HG02981 (cell line): ENCODE measurements at regions not wholly inside any gene's neighbourhood (a gene's known extent, or its start where the extent isn't known, plus 50 kb on each side); places are given as distances from the start of the nearest gene placed in this dataset.
"Not testable (repeated sequence)": the region's sequence is repeated elsewhere in the genome, so short reads cannot be mapped to it uniquely, and the experiment has no call there.

ENCODE experiments used
- ATAC-seq: cut with Tn5 transposase; IDR thresholded peaks from one replicate; pipeline ENCODE4 v1.9.1; 2021; ENCODE audit warnings: mild to moderate bottlenecking, moderate library complexity; ENCODE audit not compliant: unreplicated experiment

DNA sequence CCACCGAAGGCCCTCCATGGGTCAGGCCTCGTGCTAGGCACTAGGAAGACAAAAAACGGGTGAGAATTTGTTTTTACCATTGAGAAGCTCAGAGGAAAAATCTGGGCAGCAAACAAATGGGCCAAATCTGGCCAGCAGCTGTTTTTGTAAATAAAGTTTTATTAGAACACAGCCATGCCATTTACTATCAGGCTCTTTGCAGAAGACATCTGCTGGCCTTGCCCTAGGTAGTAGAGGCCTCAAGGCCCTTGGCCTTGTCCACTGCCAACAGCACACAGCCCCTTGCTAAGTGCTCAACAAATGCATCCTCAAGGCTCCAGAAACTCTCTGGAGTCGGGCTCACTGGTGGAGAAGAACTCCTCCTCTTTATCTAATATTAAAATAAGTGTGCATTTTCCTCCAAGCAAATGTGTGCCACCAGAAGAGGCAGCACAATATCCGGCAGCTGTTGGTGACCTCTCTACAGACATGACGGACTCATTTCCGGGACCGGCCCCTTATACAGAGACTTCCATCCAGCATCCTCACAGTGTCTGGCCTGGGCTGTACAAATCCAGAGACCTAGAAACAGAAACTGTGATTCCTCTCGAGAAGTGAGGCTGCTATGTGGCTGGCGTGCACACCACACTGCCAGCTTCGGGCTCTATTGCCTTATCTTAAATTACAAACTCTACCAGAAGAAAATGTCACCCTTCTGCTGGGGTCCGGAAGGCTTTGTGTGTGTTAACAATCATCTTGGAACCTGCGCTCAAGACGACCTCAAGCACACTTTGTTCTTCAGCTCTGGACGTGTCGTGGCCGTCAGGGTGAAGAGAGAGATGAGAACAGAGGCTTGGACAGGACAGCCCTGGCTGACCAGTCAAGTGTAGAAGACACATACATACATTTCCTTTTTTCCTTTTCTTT is 203.9 kb downstream of the TOMM20 start:
- ATAC-seq = no peak

DNA sequence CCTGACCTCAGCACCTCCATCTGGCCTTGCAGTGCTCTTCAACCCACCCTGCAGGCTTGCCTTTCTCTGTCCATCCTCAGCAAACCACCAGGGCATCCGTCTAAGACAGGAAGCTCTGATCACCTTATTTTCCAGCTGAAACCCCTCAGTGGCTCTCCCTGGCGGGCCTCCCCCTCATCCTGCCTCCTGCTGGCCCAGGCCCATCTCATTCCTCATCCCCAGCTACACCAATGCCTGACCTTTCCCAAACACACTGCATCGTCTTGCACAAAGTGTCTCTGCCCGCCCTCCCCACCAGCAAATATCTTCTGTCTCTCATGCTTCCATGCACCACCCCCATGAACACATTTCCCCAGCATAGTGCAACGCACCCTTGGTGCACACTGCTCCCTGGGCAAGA is 205.0 kb downstream of the TOMM20 start:
- no peak for ATAC-seq

DNA sequence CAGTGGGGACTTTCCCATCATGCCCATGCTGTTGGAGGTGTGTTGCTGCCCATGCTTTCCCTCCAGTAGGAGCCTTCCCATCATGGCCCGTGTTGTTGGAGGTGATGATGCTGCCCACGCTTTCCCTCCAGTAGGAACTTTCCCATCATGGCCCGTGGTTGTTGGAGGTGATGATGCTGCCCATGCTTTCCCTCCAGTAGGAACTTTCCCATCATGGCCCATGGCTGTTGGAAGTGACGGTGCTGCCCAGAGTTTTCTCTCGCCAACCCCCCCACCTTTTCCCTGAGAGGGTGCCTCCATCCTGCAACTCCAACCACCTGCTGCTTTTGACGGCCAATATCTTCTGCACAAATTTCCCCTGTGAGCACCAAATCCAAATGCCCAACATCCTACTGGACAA is 205.7 kb downstream of the TOMM20 start:
- no peak for ATAC-seq

DNA sequence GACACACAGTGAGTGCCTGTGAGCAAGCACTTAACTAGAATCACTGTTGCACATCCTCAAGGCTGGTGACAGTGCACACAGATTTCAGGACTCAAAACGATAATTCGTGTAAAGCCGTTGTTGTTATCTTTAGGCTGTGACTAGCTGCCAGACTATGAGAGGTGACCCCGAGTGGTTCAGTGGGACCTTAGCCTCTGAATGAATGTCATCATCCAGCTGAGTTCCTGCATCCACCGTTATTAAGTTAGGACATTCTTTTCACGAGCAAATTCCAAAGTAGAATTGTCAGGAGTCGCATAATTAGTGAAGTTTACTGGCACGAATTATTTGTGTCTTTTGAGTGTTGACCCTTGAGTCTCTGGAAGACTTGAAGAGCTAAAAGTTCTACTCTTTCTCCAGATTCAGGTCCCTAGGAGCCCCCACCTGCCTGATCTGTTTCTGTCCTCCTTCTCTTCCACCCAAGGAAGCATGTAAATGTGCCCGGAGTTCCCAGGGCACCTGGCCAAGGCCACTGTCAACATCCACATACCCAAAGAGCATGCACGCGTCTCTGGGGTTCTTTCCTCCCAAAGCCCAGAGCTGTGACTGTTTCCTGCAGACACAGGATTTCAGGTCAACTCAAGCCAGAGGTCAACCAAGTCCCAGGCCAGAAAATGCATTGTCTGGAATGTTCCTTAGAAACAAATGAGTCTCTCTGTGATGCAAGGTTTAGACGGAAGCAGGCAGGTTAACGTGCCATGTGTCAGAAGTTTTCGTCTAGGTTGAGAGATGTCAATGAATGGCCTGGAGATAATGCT is 207.2 kb downstream of the TOMM20 start:
- ATAC-seq = no peak

DNA sequence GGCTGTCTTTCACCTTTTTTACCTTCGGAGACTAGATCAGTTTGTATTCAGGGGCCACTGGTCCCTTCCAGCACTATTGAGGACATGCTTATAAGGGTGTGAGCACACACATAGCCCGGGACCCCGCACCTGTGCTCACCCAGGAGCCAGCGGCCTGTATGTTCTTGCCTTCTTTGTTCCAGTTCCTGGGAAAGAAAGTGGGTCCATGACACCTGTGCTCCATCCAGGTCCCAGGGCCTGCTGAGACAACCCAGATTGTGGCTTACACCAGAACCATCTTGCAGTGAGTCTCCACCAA is 207.8 kb downstream of the TOMM20 start:
- ATAC-seq = no peak

DNA sequence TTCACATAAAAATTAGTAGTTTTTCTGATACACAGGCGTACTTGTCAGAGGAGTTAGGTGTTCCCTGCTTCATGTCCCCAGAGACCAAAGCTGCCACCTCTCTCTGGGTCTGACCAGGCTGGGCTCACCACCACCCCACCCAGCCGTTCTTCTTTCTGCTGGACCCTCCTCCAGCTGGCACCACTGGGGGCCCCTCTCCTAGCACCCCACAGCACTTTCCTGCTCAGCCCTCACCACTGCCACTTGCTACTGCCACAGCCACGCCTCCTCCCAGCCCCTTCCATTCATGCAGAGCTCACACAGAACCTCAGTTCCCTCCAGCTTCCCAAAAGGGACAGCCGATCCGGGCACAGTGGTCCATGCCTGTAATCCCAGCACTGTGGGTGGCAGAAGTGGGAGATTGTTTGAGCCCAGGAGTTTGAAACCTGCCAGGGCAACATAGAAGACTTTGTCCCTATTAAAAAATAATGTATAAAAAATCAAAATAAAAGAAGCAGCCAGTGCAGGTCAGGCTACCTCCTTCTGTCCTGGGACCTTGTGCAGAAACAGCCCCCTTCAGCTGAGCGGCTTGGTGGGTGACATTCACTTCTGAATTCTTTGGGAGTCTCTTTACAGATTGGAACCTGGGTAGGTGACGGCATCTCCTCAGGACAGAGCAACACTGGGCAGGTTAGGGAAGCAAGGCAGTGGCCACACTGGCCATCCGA is 208.3 kb downstream of the TOMM20 start:
- no peak for ATAC-seq

DNA sequence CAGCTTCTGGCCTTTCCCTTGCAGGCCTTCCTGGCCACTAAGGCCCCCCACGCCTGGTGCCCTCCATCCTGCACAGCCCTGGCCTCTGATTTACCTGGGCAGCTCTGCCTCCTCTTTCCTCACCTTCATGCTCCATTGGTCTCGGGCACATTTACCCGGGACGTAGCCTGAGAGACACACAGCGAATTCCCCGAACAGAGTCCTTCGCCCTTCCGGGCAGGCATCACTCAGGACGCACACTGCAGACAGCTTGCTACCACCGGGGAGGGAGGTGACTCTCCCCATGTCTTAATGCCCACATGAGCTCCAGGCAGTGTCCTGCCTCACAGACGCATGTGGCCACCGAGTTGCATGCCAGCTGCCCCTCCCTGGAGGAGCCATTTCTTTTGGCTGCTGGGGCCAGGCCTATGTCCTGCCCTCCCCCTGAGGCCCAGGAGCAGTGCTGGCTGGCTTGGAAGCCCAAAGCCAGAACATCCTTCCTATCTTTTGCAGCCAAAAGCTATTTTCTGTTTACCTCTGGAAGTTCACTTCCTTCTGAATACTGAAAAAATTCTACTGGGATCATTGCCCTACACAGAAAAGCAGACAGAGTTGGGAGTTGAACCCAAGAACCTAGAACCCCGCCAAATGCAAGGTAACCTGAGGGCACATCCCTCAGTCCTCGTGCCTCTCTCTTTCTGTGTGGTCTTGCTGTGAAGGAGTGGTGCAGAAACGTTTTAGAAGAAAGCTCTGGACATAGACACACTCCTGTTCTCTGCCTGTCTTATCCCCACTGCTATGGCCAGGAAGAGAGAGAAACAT is 209.5 kb downstream of the TOMM20 start:
- ATAC-seq = no peak

DNA sequence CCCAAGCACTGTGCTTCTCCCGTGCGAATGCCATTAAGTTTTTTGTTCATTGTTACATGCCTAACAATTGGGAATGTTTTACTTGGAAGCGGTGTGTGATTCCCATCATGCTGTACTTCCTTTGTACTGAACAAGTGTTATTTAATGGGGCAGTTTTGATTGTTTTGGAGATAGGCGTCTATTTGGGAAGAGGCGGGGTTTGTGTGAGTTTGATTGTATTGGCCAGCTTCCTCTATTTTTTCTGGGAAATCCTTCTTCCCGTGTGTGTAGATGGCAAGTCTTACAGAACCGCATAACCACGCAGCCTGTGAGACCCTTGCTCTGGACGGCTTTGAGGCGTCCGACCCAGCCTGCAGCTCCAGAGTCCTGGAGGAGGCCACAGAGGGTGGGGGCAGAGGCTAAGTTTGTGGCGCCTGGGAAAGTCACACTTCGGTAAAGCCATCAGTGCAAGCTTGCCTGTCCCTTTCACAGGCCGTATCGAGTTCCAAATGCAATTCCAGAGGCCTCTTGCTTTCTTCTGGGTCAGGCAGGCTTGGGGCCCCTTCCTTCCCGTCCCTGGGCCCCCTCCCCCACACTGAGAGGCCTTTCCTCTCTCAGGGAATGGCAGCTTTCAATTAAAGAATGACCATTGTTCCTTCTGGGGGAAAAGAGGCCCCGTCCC is 210.3 kb downstream of the TOMM20 start:
- no peak for ATAC-seq

DNA sequence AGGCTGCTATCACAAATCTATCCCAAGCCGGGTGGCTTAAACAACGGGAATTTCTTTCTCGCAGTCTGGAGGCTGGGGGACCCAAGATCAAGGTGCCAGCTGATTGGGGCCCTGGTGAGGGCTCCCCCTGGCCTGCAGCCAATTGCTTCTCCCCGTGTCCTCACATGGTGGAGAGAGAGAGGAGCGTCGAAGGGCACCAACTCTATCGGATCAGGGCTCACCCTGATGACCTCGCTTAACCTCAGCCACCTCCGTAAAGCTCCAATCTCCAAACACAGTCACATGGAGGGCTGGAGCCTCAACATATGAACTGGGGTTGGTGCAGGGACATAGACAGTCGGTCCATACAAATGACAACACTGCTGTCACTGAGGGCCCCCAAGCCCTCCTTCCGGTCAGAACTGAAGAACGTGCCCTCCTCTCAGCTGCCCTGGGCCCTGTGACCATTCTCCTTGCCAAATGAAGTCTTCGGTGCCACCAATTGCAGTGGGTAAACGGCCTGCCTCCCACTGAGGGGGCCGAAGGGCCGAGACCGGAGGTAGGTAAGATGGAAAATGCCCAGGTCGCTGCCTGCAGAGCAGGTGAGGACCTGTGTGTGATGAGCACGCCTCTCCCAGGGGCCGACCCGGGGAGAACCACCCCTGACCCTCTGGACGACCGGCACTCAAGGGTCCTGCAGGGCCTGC is 211.0 kb downstream of the TOMM20 start:
- ATAC-seq = no peak

DNA sequence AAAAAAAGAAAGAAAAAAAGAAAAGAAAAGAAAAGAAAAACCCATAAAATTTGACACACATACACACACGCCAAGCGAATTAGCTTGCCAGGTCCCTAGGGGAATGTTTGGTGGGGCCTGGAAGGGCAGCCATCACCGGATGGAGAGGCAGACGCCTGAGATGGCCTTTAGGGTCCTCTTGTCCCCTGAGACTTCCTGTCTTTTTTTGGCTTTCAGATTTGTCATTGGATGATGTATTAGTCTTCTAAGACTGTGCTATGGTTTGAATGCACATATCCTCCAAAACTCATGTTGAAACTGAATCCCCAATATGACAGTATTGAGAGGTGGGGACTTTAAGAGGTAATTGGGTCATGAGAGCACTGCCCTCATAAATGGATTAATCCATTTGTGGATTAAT is 211.8 kb downstream of the TOMM20 start:
- ATAC-seq = peak; percentile 44

DNA sequence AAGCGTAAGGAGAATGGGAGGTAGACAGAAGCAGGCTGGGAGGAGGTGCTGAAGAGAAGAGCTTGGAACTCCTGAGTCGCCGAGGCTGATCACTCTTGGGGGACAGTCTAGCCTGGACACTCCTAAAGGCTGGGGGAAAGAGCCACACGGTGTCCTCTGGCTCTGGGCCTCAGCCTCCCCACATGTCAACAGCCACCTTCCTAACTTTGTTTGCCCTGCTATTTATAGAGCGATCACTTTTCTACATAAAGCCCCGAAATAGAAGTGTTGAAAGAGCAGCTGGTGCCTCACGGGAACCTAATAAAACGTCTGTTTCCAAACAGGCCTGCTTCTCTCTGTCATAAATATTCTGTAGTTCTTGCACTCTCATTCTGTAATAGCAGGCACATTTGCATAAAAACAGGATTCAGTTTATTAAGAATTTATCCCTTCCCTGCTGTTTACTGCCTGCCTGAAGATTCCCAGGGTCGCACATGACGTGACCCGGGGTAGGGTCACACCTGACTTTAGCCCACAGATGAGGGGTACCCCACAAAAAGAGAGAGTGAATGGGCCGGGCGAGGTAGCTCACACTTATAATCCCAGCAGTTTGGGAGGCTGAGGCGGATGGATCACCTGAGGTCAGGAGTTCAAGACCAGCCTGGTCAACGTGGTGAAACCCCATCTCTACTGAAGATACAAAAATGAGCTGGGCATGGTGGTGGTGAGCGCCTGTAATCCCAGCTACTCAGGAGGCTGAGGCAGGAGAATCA is 212.5 kb downstream of the TOMM20 start:
- no peak for ATAC-seq

DNA sequence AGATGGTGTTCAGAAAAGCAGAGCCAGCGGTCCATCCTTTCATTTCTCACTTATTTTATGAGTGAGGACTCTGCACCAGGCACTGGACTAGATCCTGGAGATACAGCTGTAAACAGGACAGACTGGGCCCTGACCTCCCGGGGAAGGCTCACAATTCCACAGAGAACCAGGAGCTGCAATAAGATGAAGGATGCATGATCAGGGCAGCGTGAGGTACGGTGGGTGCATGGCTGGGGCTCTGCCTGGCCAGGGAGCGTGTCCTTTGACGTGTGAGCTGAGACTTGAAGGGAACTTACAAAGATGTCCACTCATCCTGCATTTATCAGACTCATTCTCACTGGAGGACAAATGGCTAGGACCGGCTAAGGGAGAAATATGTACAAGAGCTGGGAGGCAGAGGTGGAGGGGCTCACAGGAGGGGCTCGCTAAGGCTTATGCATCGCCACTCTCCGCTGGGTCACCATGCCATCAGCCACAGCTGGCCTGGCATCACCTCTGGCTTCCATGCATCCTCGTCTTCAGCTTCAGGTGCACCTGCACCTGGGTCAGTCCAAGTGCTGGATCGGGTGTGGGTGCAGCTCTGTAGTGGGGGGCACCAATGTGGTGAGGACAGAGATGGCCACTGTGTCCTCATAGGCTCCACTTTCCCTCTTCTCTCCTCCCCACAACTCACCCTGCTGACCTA is 213.9 kb downstream of the TOMM20 start:
- no peak for ATAC-seq

DNA sequence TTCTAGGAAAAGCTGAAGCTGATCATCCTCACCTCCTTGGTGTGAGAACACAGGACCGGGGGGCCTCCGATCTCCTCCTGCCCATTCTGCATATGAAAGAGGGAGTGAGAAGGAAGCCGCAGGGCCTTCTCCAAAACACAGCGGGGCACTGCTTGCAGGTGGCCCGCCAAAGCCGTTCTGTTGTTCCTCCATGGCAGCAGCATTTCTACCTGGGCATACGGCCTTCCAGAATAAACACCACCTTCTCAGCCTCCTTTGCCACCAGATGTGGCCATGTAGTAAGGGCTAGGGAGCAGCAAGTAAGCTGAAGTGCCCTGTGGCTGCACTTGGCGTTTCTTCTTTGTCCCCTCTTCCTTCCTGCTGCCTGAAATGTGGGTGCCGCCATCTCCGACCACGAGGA is 214.9 kb downstream of the TOMM20 start:
- no peak for ATAC-seq

DNA sequence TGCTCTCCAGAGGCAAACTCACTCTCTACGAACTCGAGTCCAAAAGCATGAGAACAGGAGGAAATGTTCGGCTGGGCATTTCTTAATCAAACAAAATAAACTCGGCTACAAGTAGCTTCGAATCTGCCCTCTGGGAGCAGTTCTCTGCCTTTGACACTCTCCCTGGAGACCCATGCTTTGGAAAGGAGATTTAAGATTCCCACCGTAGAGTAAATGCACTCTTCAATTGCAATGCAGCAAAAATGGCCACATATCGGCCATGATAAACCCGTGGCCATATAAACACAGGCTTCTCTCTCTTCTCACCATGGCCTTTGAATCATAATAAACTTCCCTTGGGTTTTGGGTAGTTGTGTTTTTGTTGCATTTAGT is 215.4 kb downstream of the TOMM20 start:
- no peak for ATAC-seq

DNA sequence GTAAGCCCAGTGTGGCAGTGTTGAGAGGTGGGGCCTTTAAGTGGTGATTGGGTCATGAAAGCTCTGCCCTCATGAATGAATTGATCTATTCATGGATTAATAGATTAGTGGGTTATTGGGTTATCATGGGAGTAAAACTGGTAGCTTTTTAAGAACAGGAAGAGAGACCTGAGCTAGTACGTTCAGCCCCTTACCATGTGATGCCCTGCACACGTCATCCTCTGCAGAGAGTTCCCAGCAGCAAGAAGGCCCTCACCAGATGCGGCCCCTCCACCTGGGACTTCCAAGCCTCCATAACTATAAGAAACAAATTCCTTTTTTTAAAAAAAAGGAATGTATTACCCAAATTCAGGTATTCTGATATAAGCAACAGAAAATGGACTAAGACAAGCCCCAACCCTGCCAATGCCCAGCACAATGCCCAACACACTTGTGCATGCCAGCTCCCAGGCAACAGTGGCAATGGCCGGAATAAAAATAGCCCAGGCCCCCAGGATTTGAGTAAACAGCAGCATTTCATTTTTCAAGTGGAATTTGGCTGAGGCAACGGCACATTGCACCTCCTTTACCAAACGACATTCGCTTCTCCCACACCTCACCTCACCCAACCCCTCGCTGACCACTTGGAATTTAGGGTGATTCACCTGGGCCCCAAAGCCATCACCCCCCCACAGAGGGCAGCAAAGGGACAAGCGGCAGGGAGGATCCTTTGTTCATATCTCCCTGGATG is 215.9 kb downstream of the TOMM20 start:
- ATAC-seq = no peak

DNA sequence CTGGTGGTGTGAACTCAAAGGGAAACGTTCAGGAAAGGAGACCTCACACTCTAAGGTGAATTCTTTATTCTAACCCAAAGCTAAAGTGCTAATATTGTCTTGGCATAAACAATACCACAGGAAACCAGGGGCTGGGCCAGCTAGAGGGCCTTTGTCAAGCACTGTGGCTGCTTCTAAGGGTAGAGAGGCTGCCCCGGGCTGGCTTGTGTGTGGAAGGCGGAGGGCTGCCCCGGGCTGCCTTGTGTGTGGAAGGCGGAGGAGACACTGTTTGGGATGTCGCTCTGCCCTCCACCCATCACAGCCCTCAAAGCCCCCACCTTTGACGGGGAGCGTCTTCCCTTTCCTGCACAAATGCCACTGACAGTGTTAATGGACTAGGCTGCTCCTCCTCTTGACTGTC is 216.8 kb downstream of the TOMM20 start:
- ATAC-seq = no peak

DNA sequence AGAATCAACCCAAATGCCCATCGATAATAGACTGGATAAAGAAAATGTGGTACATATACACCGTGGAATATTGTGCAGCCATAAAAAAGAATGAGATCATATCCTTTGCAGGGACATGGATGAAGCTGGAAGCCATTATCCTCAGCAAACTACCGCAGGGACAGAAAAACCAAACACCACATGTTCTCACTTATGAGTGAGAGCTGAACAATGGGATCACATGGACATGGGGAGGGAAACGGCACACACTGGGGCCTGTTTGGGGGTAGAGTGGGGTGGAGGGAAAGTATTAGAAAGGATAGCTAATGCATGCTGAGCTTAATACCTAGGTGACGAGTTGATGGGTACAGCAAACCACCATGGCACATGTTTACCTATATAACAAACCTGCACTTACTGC is 217.5 kb downstream of the TOMM20 start:
- ATAC-seq = not testable (repeated sequence)

DNA sequence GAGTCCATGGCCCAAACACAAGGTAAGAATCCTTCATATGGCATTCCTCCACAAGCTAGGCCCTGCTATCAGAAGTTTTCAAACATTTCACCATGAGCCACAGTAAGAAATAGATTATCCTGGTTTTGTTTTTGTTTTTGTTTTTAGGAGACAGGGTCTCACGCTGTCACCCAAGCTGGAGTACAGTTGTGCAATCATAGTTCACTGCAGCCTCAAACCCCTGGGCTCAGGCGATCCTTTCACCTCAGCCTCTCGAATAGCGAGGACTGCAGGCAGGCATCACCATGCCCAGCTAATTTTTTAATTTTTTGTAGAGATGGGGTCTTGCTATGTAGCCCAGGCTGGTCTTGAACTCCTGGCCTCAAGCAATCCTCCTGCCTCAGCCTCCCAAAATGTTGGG is 218.8 kb downstream of the TOMM20 start:
- no peak for ATAC-seq
